SKM-1 (cell line): ENCODE measurements at regions not wholly inside any gene's neighbourhood (a gene's known extent, or its start where the extent isn't known, plus 50 kb on each side); places are given as distances from the start of the nearest gene placed in this dataset.
A peak's percentile ranks its signal among the peaks of the same experiment; 100 is the strongest.

Experiments used
- DNase-seq: peaks from one replicate; lab custom pipeline; 2025; ENCODE audit not compliant: unreplicated experiment; lab: John Stamatoyannopoulos, UW

GRCh38 chr6:14969126-14969525, 276.7 kb upstream of the JARID2 start:
- DNase-seq = no peak

GRCh38 chr6:14972379-14973067, 273.3 kb upstream of the JARID2 start:
- no peak for DNase-seq

- DNase-seq = no peak
Observed at GRCh38 chr6:14974372-14974771, 271.5 kb upstream of the JARID2 start.

- no peak for DNase-seq
Observed at GRCh38 chr6:14974792-14975470, 270.9 kb upstream of the JARID2 start.

GRCh38 chr6:14975471-14975817, 270.4 kb upstream of the JARID2 start:
- no peak for DNase-seq

GRCh38 chr6:14977747-14978382, 268.0 kb upstream of the JARID2 start:
- no peak for DNase-seq

- DNase-seq = peak; percentile 35
Observed at GRCh38 chr6:14981960-14982359, 263.9 kb upstream of the JARID2 start.

- no peak for DNase-seq
Observed at GRCh38 chr6:14983599-14984518, 262.0 kb upstream of the JARID2 start.

- no peak for DNase-seq
Observed at GRCh38 chr6:14984519-14984853, 261.4 kb upstream of the JARID2 start.

GRCh38 chr6:14985366-14985765, 260.5 kb upstream of the JARID2 start:
- no peak for DNase-seq

- DNase-seq = no peak
Observed at GRCh38 chr6:14986370-14986769, 259.5 kb upstream of the JARID2 start.

- no peak for DNase-seq
Observed at GRCh38 chr6:14987490-14987889, 258.4 kb upstream of the JARID2 start.

- no peak for DNase-seq
Observed at GRCh38 chr6:14992382-14992781, 253.5 kb upstream of the JARID2 start.

GRCh38 chr6:14995208-14995607, 250.7 kb upstream of the JARID2 start:
- DNase-seq = no peak

- no peak for DNase-seq
Observed at GRCh38 chr6:14995966-14996602, 249.8 kb upstream of the JARID2 start.

- DNase-seq = no peak
Observed at GRCh38 chr6:14996892-14997291, 249.0 kb upstream of the JARID2 start.

GRCh38 chr6:14997507-14997906, 248.4 kb upstream of the JARID2 start:
- no peak for DNase-seq

- no peak for DNase-seq
Observed at GRCh38 chr6:14999106-14999505, 246.8 kb upstream of the JARID2 start.

GRCh38 chr6:15001326-15001910, 244.5 kb upstream of the JARID2 start:
- DNase-seq = no peak

- no peak for DNase-seq
Observed at GRCh38 chr6:15008269-15008668, 237.6 kb upstream of the JARID2 start.

- DNase-seq = no peak
Observed at GRCh38 chr6:15014958-15015357, 230.9 kb upstream of the JARID2 start.
